Ovary (tissue), 7 donors: ENCODE measurements at regions not wholly inside any gene's neighbourhood (a gene's known extent, or its start where the extent isn't known, plus 50 kb on each side); places are given as distances from the start of the nearest gene placed in this dataset.

Experiments used
- DNase-seq, 5 donors: peaks; one replicate each; pipeline ENCODE4 v3.0.0-alpha.2; 2019 to 2020
- H3K27ac ChIP-seq, 2 donors: fragments of 200-600 bp; one replicate each; pipeline versions ENCODE4 v1.5.1 to v1.8.0; 2019 to 2022
- H3K27me3 ChIP-seq: fragments of 200-600 bp; one replicate; pipeline ENCODE4 v1.8.0; 2022
- H3K36me3 ChIP-seq: fragments of 200-600 bp; sonication (generic); one replicate; pipeline ENCODE4 v1.5.1; 2019
- H3K4me1 ChIP-seq: one replicate; pipeline ENCODE4 v1.8.1; 2013; ENCODE audit warnings: mild to moderate bottlenecking, moderate library complexity; ENCODE audit not compliant: insufficient read depth
- H3K4me3 ChIP-seq: fragments of 200-600 bp; sonication (generic); one replicate; pipeline ENCODE4 v1.5.1; 2017
- H3K9me3 ChIP-seq, 2 donors: fragments of 200-600 bp in 1 of 2; sonication (generic) in 1 of 2; one replicate each; pipeline versions ENCODE4 v1.5.1 to v1.8.1; 2013 to 2019; ENCODE audit warnings: mild to moderate bottlenecking in 1 of 2, moderate library complexity in 1 of 2
- CTCF ChIP-seq, 3 donors: fragments of 450-650 bp in 2 of 3; fragments of 200-600 bp in 1 of 3; IDR thresholded peaks; one replicate each; pipeline versions ENCODE4 v1.5.1 to v1.8.0; 2016 to 2022; ENCODE audit warnings: antibody characterized with exemption in 3 of 3, mild to moderate bottlenecking in 1 of 3
- EP300 ChIP-seq: sonication (generic); formaldehyde crosslinking; IDR thresholded peaks from one replicate; pipeline ENCODE4 v1.6.1; 2017; ENCODE audit warnings: antibody characterized with exemption
- POLR2A ChIP-seq: fragments of 450-650 bp; IDR thresholded peaks from one replicate; pipeline ENCODE4 v1.6.1; 2017; ENCODE audit warnings: antibody characterized with exemption, mild to moderate bottlenecking, moderate library complexity
- WGBS, 3 donors: extraction: QIAGEN DNeasy Blood & Tissue Kit in 1 of 3; methylation state at CpG; one replicate each; pipeline versions ENCODE4 v1.1.5 to v1.1.7; 2013 to 2017; 5-methylcytosine and 5-hydroxymethylcytosine counted together
- intact Hi-C, 4 donors: fragments of 100-400 bp; cut with DNase I; formaldehyde crosslinking; loops; one replicate each; pipeline versions ENCODE4 v1.11.0 to v1.15.1; 2022 to 2023
- donor health status: DM: no; HTN: no; CAD: no; lungs with moderate emphysema.
- donor health status: DM: no; HTN: no; CAD: no.
- donor health status: Bipolar disorder and iron deficiency.
- donor health status: DM: no; HTN: no; CAD: no.
- donor health status: DM: yes; HTN: yes; CAD: no.

GRCh38 chr20:52676283-52676995, 295.7 kb upstream of the TSHZ2 start:
- no peaks in the 10 kb centered on the region for H3K4me1 ChIP-seq
- H3K9me3 ChIP-seq: no peaks in the 10 kb centered on the region
- WGBS, 3 donors: 72 to 74% (median 73%) methylated on average over 13 of the region's 13 CpGs
- no peak for DNase-seq
- H3K27me3 ChIP-seq: no peaks in the 10 kb centered on the region
- TF ChIP-seq CTCF (IDR thresholded peaks at IDR 0.05) (no peak), EP300 (no peak), POLR2A (no peak)
- no peak overlapping the region for H3K4me3 ChIP-seq
- intact Hi-C loops: no loop called here
- H3K36me3 ChIP-seq: no peaks in the 10 kb centered on the region
- H3K27ac ChIP-seq: no peak overlapping the region

- TF ChIP-seq POLR2A (no peak), EP300 (no peak), CTCF (IDR thresholded peaks at IDR 0.05) (no peak)
- no peaks in the 10 kb centered on the region for H3K4me1 ChIP-seq
- no peak for DNase-seq
- H3K9me3 ChIP-seq: no peaks in the 10 kb centered on the region
- no peaks in the 10 kb centered on the region for H3K27me3 ChIP-seq
- H3K4me3 ChIP-seq: no peak overlapping the region
- intact Hi-C loops: no loop called here
- H3K27ac ChIP-seq: no peak overlapping the region
- H3K36me3 ChIP-seq: no peaks in the 10 kb centered on the region
- WGBS, 3 donors: 75 to 87% (median 77%) methylated on average over 4 of the region's 4 CpGs
Measured at GRCh38 chr20:52675375-52675774, 296.8 kb upstream of the TSHZ2 start.

GRCh38 chr20:52668626-52669025, 303.5 kb upstream of the TSHZ2 start:
- Histone ChIP-seq H3K27ac (no peak overlapping the region), H3K4me3 (no peak overlapping the region), H3K27me3 (no peaks in the 10 kb centered on the region), H3K4me1 (no peaks in the 10 kb centered on the region), H3K36me3 (no peaks in the 10 kb centered on the region), H3K9me3 (no peaks in the 10 kb centered on the region)
- intact Hi-C loops: no loop called here
- no peak for TF ChIP-seq POLR2A
- no peak for TF ChIP-seq CTCF (IDR thresholded peaks at IDR 0.05)
- no peak for TF ChIP-seq EP300
- WGBS, 3 donors: 38 to 50% (median 42%) methylated on average over 3 of the region's 3 CpGs
- DNase-seq: no peak

GRCh38 chr20:52667358-52667757, 304.8 kb upstream of the TSHZ2 start:
- intact Hi-C loops: no loop called here
- TF ChIP-seq POLR2A: no peak
- Histone ChIP-seq H3K9me3 (no peaks in the 10 kb centered on the region), H3K4me3 (no peak overlapping the region), H3K27me3 (no peaks in the 10 kb centered on the region), H3K27ac (no peak overlapping the region), H3K4me1 (no peaks in the 10 kb centered on the region), H3K36me3 (no peaks in the 10 kb centered on the region)
- no peak for DNase-seq
- whole genome bisulfite sequencing, 3 donors: 90 to 97% (median 94%) methylated on average over 5 of the region's 5 CpGs

GRCh38 chr20:52665441-52665840, 306.7 kb upstream of the TSHZ2 start:
- WGBS, 3 donors: 94 to 95% (median 94%) methylated on average over 1 of the region's 1 CpG
- TF ChIP-seq EP300 (no peak), CTCF (IDR thresholded peaks at IDR 0.05) (no peak), POLR2A (no peak)
- Histone ChIP-seq H3K27ac (no peak overlapping the region), H3K4me1 (no peaks in the 10 kb centered on the region), H3K4me3 (no peak overlapping the region), H3K9me3 (no peaks in the 10 kb centered on the region), H3K36me3 (no peaks in the 10 kb centered on the region), H3K27me3 (no peaks in the 10 kb centered on the region)
- intact Hi-C loops: no loop called here
- DNase-seq: no peak
